CD4-positive, alpha-beta memory T cell (primary cell): ENCODE measurements at regions not wholly inside any gene's neighbourhood (a gene's known extent, or its start where the extent isn't known, plus 50 kb on each side); places are given as distances from the start of the nearest gene placed in this dataset.
A peak's percentile ranks its signal among the peaks of the same experiment; 100 is the strongest.

Source experiments
- CTCF ChIA-PET: fragments of 350-600 bp; sonication (Branson Sonifier 250); formaldehyde crosslinking; loops from one replicate; lab custom pipeline; 2021; ENCODE audit warnings: inconsistent platforms; ENCODE audit not compliant: partially characterized antibody; lab: Charles Lee
- POLR2A ChIA-PET: fragments of 350-600 bp; sonication (Branson Sonifier 250); formaldehyde crosslinking; loops from one replicate; lab custom pipeline; 2021; ENCODE audit not compliant: partially characterized antibody; lab: Charles Lee
- DNase-seq, 5 donors: peaks; one replicate each; pipeline versions ENCODE4 v3.0.0 to v3.0.0-alpha.2; 2020 to 2022; ENCODE audit warnings: mixed read lengths in 1 of 5
- H3K27ac ChIP-seq: one replicate; pipeline ENCODE4 v1.7.0; 2013; ENCODE audit warnings: low read depth, low read length
- H3K27me3 ChIP-seq: 2 replicates; pipeline ENCODE4 v1.7.0; 2013; ENCODE audit warnings: mild to moderate bottlenecking, low read length, moderate library complexity; ENCODE audit not compliant: insufficient read depth
- H3K36me3 ChIP-seq: 2 replicates; pipeline ENCODE4 v1.7.0; 2013; ENCODE audit warnings: mild to moderate bottlenecking, low read length, moderate library complexity; ENCODE audit not compliant: insufficient read depth
- H3K4me1 ChIP-seq: 2 replicates; pipeline ENCODE4 v1.7.0; 2013; ENCODE audit warnings: mild to moderate bottlenecking, low read length, moderate library complexity; ENCODE audit not compliant: insufficient read depth
- H3K4me3 ChIP-seq, 2 donors: one replicate each; pipeline ENCODE4 v1.7.0; 2013; ENCODE audit warnings: low read length in 2 of 2, mild to moderate bottlenecking in 1 of 2
- H3K9me3 ChIP-seq, 2 donors: one replicate each; pipeline ENCODE4 v1.7.0; 2013; ENCODE audit warnings: low read length in 2 of 2, control low read depth in 1 of 2; ENCODE audit not compliant: control insufficient read depth in 1 of 2
- H3K27ac Mint-ChIP-seq, 7 donors: one replicate each; pipeline ENCODE4 v1.8.0; 2020 to 2021; ENCODE audit warnings: mixed read lengths in 7 of 7, mild to moderate bottlenecking in 6 of 7, inconsistent platforms in 3 of 7, moderate library complexity in 3 of 7
- H3K27me3 Mint-ChIP-seq, 2 donors: one replicate each; pipeline ENCODE4 v1.8.0; 2020 to 2021; ENCODE audit warnings: mixed read lengths in 2 of 2
- H3K36me3 Mint-ChIP-seq, 2 donors: one replicate each; pipeline ENCODE4 v1.8.0; 2020 to 2021; ENCODE audit warnings: mixed read lengths in 2 of 2, inconsistent platforms in 1 of 2, mild to moderate bottlenecking in 1 of 2
- H3K4me1 Mint-ChIP-seq, 4 donors: one replicate each; pipeline ENCODE4 v1.8.0; 2020 to 2021; ENCODE audit warnings: mixed read lengths in 4 of 4, mild to moderate bottlenecking in 1 of 4
- H3K4me3 Mint-ChIP-seq, 8 donors: one replicate each; pipeline ENCODE4 v1.8.0; 2020 to 2021; ENCODE audit warnings: mixed read lengths in 8 of 8, mild to moderate bottlenecking in 7 of 8, moderate library complexity in 6 of 8, inconsistent platforms in 3 of 8
- H3K9me3 Mint-ChIP-seq, 8 donors: one replicate each; pipeline ENCODE4 v1.8.0; 2020 to 2021; ENCODE audit warnings: mixed read lengths in 8 of 8, mild to moderate bottlenecking in 5 of 8, inconsistent platforms in 3 of 8, moderate library complexity in 1 of 8
- intact Hi-C: fragments of 100-400 bp; cut with micrococcal nuclease; formaldehyde crosslinking; loops from one replicate; pipeline ENCODE4 v1.15.1; 2023

- Histone ChIP-seq H3K36me3 (no peaks in the 10 kb centered on the region), H3K27ac (no peak overlapping the region), H3K4me3 (no peak overlapping the region), H3K4me1 (no peaks in the 10 kb centered on the region), H3K27me3 (no peaks in the 10 kb centered on the region), H3K9me3 (no peaks in the 10 kb centered on the region)
- ChIA-PET POLR2A (no interaction called here), CTCF (no interaction called here)
- intact Hi-C loops: no loop called here
- no peak overlapping the region for H3K4me3 Mint-ChIP-seq
- no peaks in the 10 kb centered on the region for H3K36me3 Mint-ChIP-seq
- H3K27ac Mint-ChIP-seq: no peak overlapping the region
- no peaks in the 10 kb centered on the region for H3K27me3 Mint-ChIP-seq
- H3K9me3 Mint-ChIP-seq: peaks cover 0 to 17% (median 8%) of the 10 kb centered on the region in 8 donors
- no peaks in the 10 kb centered on the region for H3K4me1 Mint-ChIP-seq
- no peak for DNase-seq
These were observed 623.2 kb downstream of the SLITRK5 start for GRCh38 chr13:88294368-88294767.

- intact Hi-C loops: no loop called here
- Mint-ChIP-seq H3K27me3 (no peaks in the 10 kb centered on the region), H3K27ac (peak overlapping the region in 1 of 7 donors; percentile 65), H3K36me3 (no peaks in the 10 kb centered on the region), H3K4me3 (no peak overlapping the region), H3K4me1 (no peaks in the 10 kb centered on the region), H3K9me3 (peaks cover 3 to 17% (median 9%) of the 10 kb centered on the region in 8 donors)
- H3K27ac ChIP-seq: no peak overlapping the region
- ChIA-PET POLR2A (no interaction called here), CTCF (no interaction called here)
- no peak overlapping the region for H3K4me3 ChIP-seq
- no peaks in the 10 kb centered on the region for H3K4me1 ChIP-seq
- no peaks in the 10 kb centered on the region for H3K9me3 ChIP-seq
- no peaks in the 10 kb centered on the region for H3K36me3 ChIP-seq
- DNase-seq: no peak
- H3K27me3 ChIP-seq: no peaks in the 10 kb centered on the region
These were observed 632.0 kb downstream of the SLITRK5 start for GRCh38 chr13:88303157-88303556.

GRCh38 chr13:88303605-88304004, 632.4 kb downstream of the SLITRK5 start:
- H3K4me3 Mint-ChIP-seq: no peak overlapping the region
- no peak for DNase-seq
- Histone ChIP-seq H3K4me1 (no peaks in the 10 kb centered on the region), H3K27ac (no peak overlapping the region), H3K9me3 (no peaks in the 10 kb centered on the region), H3K36me3 (no peaks in the 10 kb centered on the region), H3K27me3 (no peaks in the 10 kb centered on the region), H3K4me3 (no peak overlapping the region)
- no peaks in the 10 kb centered on the region for H3K27me3 Mint-ChIP-seq
- ChIA-PET CTCF (no interaction called here), POLR2A (no interaction called here)
- no peaks in the 10 kb centered on the region for H3K4me1 Mint-ChIP-seq
- H3K9me3 Mint-ChIP-seq: peaks cover 3 to 17% (median 9%) of the 10 kb centered on the region in 8 donors
- intact Hi-C loops: no loop called here
- peak overlapping the region in 1 of 7 donors; percentile 65 for H3K27ac Mint-ChIP-seq
- H3K36me3 Mint-ChIP-seq: no peaks in the 10 kb centered on the region

GRCh38 chr13:88314496-88314895, 643.3 kb downstream of the SLITRK5 start:
- Mint-ChIP-seq H3K36me3 (no peaks in the 10 kb centered on the region), H3K27ac (no peak overlapping the region), H3K4me3 (no peak overlapping the region), H3K9me3 (peaks cover 0 to 5% (median 2%) of the 10 kb centered on the region in 8 donors), H3K4me1 (no peaks in the 10 kb centered on the region), H3K27me3 (no peaks in the 10 kb centered on the region)
- CTCF ChIA-PET: no interaction called here
- Histone ChIP-seq H3K4me3 (no peak overlapping the region), H3K27ac (no peak overlapping the region), H3K36me3 (no peaks in the 10 kb centered on the region), H3K4me1 (no peaks in the 10 kb centered on the region), H3K27me3 (no peaks in the 10 kb centered on the region), H3K9me3 (no peaks in the 10 kb centered on the region)
- POLR2A ChIA-PET: no interaction called here
- DNase-seq: no peak
- intact Hi-C loops: no loop called here

DNA sequence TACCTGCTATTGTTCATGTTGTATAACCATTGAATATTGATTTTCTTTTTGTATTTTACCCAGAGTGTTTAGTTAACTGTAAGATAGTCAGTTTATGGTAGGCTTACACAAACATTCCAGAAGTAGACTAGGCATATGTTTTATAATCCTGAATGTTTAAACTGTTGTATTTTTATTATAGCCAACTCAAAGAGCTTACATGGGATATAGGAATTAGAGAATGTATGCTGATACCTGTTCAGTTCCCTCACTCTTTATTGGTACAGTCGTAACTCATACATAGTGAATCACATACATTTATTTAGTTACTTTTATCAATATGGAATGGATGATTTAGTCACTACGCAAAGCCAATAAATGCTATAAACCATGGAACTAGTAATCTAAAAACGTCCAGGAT, 657.9 kb downstream of the SLITRK5 start:
- Mint-ChIP-seq H3K4me1 (no peaks in the 10 kb centered on the region), H3K4me3 (no peak overlapping the region), H3K27me3 (no peaks in the 10 kb centered on the region), H3K9me3 (peaks cover 0 to 11% (median 6%) of the 10 kb centered on the region in 8 donors), H3K36me3 (no peaks in the 10 kb centered on the region), H3K27ac (no peak overlapping the region)
- H3K4me3 ChIP-seq: no peak overlapping the region
- H3K27me3 ChIP-seq: no peaks in the 10 kb centered on the region
- H3K36me3 ChIP-seq: no peaks in the 10 kb centered on the region
- intact Hi-C loops: no loop called here
- no peak for DNase-seq
- CTCF ChIA-PET: no interaction called here
- no peak overlapping the region for H3K27ac ChIP-seq
- H3K4me1 ChIP-seq: no peaks in the 10 kb centered on the region
- POLR2A ChIA-PET: no interaction called here
- H3K9me3 ChIP-seq: peaks cover 0 to 3% of the 10 kb centered on the region in 2 donors

- Mint-ChIP-seq H3K4me1 (no peaks in the 10 kb centered on the region), H3K9me3 (peaks cover under 1 to 25% (median 11%) of the 10 kb centered on the region in 8 donors), H3K36me3 (peaks cover 0 to 1% of the 10 kb centered on the region in 2 donors), H3K27ac (no peak overlapping the region), H3K27me3 (no peaks in the 10 kb centered on the region), H3K4me3 (no peak overlapping the region)
- CTCF ChIA-PET: no interaction called here
- POLR2A ChIA-PET: interaction anchor here (0.6 kb wide), 1 partner anchor 1237 kb away, joined by 3 read pairs; no protein-coding TSS in a partner anchor
- no peaks in the 10 kb centered on the region for H3K4me1 ChIP-seq
- DNase-seq: no peak
- H3K36me3 ChIP-seq: no peaks in the 10 kb centered on the region
- H3K27me3 ChIP-seq: no peaks in the 10 kb centered on the region
- intact Hi-C loops: no loop called here
- no peaks in the 10 kb centered on the region for H3K9me3 ChIP-seq
- H3K27ac ChIP-seq: no peak overlapping the region
- no peak overlapping the region for H3K4me3 ChIP-seq
These were observed 668.1 kb downstream of the SLITRK5 start for GRCh38 chr13:88339271-88339741.

GRCh38 chr13:88345171-88345847, 674.1 kb downstream of the SLITRK5 start:
- no peaks in the 10 kb centered on the region for H3K4me1 ChIP-seq
- peaks cover 0 to 6% of the 10 kb centered on the region in 2 donors for H3K36me3 Mint-ChIP-seq
- DNase-seq: peak in 1 of 5 donors; percentile 20
- no peaks in the 10 kb centered on the region for H3K27me3 ChIP-seq
- CTCF ChIA-PET: no interaction called here
- H3K27ac ChIP-seq: no peak overlapping the region
- no peak overlapping the region for H3K4me3 Mint-ChIP-seq
- H3K9me3 Mint-ChIP-seq: peaks cover 3 to 34% (median 15%) of the 10 kb centered on the region in 8 donors
- H3K27me3 Mint-ChIP-seq: no peaks in the 10 kb centered on the region
- no peaks in the 10 kb centered on the region for H3K4me1 Mint-ChIP-seq
- POLR2A ChIA-PET: no interaction called here
- H3K4me3 ChIP-seq: no peak overlapping the region
- intact Hi-C loops: no loop called here
- H3K27ac Mint-ChIP-seq: no peak overlapping the region
- H3K36me3 ChIP-seq: no peaks in the 10 kb centered on the region
- no peaks in the 10 kb centered on the region for H3K9me3 ChIP-seq
